ENCODE measurements at regions not wholly inside any gene's neighbourhood (a gene's known extent, or its start where the extent isn't known, plus 50 kb on each side); places are given as distances from the start of the nearest gene placed in this dataset.

- H3F3A ChIP-seq (ENCODE audit: insufficient read depth): no peaks in the 10 kb centered on the region
Observed at GRCh38 chr12:113633678-113634332, 162.1 kb upstream of the LHX5 start.

GRCh38 chr12:113630625-113631024, 159.0 kb upstream of the LHX5 start:
- Histone ChIP-seq H3K4me3 (ENCODE audit: insufficient read depth, low read length, poor library complexity, severe bottlenecking) (no peak overlapping the region), H3K79me2 (ENCODE audit: insufficient read depth, low read length) (no peaks in the 10 kb centered on the region), H3K9ac (ENCODE audit: low read length) (no peak overlapping the region), H3K4me2 (ENCODE audit: low read depth, low read length, poor library complexity, severe bottlenecking) (no peak overlapping the region), H3K9me2 (replicated peaks; ENCODE audit: insufficient read depth, low read length) (no peaks in the 10 kb centered on the region), H4K20me1 (ENCODE audit: low read depth, low read length) (no peaks in the 10 kb centered on the region), H3K27ac (ENCODE audit: low read depth, low read length) (no peak overlapping the region), H3K27me3 (ENCODE audit: low read length) (no peaks in the 10 kb centered on the region), H3F3A (ENCODE audit: insufficient read depth) (no peaks in the 10 kb centered on the region), H2AFZ (ENCODE audit: low read depth, low read length, severe bottlenecking) (no peak overlapping the region), H3K9me3 (ENCODE audit: insufficient read depth, low read length) (no peaks in the 10 kb centered on the region; the same call in 1 of the 2 replicates), H3K36me3 (ENCODE audit: low read length) (no peaks in the 10 kb centered on the region)
- no peak for TF ChIP-seq EZH2phosphoT487 (conservative IDR thresholded peaks at IDR 0.05; ENCODE audit: low read length)
- TF ChIP-seq, protein P1, sequence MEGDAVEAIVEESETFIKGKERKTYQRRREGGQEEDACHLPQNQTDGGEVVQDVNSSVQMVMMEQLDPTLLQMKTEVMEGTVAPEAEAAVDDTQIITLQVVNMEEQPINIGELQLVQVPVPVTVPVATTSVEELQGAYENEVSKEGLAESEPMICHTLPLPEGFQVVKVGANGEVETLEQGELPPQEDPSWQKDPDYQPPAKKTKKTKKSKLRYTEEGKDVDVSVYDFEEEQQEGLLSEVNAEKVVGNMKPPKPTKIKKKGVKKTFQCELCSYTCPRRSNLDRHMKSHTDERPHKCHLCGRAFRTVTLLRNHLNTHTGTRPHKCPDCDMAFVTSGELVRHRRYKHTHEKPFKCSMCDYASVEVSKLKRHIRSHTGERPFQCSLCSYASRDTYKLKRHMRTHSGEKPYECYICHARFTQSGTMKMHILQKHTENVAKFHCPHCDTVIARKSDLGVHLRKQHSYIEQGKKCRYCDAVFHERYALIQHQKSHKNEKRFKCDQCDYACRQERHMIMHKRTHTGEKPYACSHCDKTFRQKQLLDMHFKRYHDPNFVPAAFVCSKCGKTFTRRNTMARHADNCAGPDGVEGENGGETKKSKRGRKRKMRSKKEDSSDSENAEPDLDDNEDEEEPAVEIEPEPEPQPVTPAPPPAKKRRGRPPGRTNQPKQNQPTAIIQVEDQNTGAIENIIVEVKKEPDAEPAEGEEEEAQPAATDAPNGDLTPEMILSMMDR (IDR thresholded peaks at IDR 0.05; ENCODE audit: insufficient read depth, low read length, poor library complexity, severe bottlenecking): no peak

More at GRCh38 chr12:113633678-113634332, 162.1 kb upstream of the LHX5 start:
- Histone ChIP-seq H2AFZ (ENCODE audit: low read depth, low read length, severe bottlenecking) (no peak overlapping the region), H3K27me3 (ENCODE audit: low read length) (no peaks in the 10 kb centered on the region), H3K27ac (ENCODE audit: low read depth, low read length) (no peak overlapping the region), H3K79me2 (ENCODE audit: insufficient read depth, low read length) (no peaks in the 10 kb centered on the region), H3K9me3 (ENCODE audit: insufficient read depth, low read length) (no peaks in the 10 kb centered on the region; the same call in 1 of the 2 replicates), H3K4me2 (ENCODE audit: low read depth, low read length, poor library complexity, severe bottlenecking) (no peak overlapping the region), H3K36me3 (ENCODE audit: low read length) (no peaks in the 10 kb centered on the region), H3K4me3 (ENCODE audit: insufficient read depth, low read length, poor library complexity, severe bottlenecking) (no peak overlapping the region), H4K20me1 (ENCODE audit: low read depth, low read length) (no peaks in the 10 kb centered on the region), H3K9me2 (replicated peaks; ENCODE audit: insufficient read depth, low read length) (no peaks in the 10 kb centered on the region), H3K9ac (ENCODE audit: low read length) (no peak overlapping the region)
- TF ChIP-seq, protein P1 (IDR thresholded peaks at IDR 0.05; ENCODE audit: insufficient read depth, low read length, poor library complexity, severe bottlenecking): no peak
- no peak for TF ChIP-seq EZH2phosphoT487 (conservative IDR thresholded peaks at IDR 0.05; ENCODE audit: low read length)

DNA sequence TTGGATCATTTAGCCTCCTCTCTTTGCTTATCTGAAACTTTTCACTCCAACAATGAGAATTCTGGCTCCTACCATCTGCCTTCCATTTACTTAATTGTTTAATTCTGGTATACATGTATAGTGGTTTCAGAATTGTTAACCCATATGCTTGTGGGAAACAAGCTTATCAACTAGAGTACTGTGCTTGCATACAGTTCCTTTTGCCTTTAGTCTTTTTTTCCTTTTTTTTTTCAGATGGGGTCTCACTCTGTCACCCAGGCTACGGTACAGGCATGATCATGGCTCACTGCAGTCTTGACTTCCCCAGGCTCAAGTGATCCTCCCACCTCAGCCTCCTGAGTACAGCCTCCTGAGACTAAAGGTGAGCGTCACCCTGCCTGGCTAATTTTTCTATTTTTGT, 153.8 kb upstream of the LHX5 start:
- H3K9ac ChIP-seq (ENCODE audit: low read length): no peak overlapping the region
- H2AFZ ChIP-seq (ENCODE audit: low read depth, low read length, severe bottlenecking): no peak overlapping the region
- TF ChIP-seq, protein P1 (IDR thresholded peaks at IDR 0.05; ENCODE audit: insufficient read depth, low read length, poor library complexity, severe bottlenecking): no peak
- TF ChIP-seq EZH2phosphoT487 (conservative IDR thresholded peaks at IDR 0.05; ENCODE audit: low read length): no peak

More for the DNA sequence above, 153.8 kb upstream of the LHX5 start:
- H4K20me1 ChIP-seq (ENCODE audit: low read depth, low read length): no peaks in the 10 kb centered on the region
- no peaks in the 10 kb centered on the region for H3K36me3 ChIP-seq (ENCODE audit: low read length)
- no peak overlapping the region for H3K4me3 ChIP-seq (ENCODE audit: insufficient read depth, low read length, poor library complexity, severe bottlenecking)
- no peaks in the 10 kb centered on the region for H3K27me3 ChIP-seq (ENCODE audit: low read length)
- H3K4me2 ChIP-seq (ENCODE audit: low read depth, low read length, poor library complexity, severe bottlenecking): no peak overlapping the region
- no peak overlapping the region for H3K27ac ChIP-seq (ENCODE audit: low read depth, low read length)
- H3K79me2 ChIP-seq (ENCODE audit: insufficient read depth, low read length): no peaks in the 10 kb centered on the region
- H3F3A ChIP-seq (ENCODE audit: insufficient read depth): no peaks in the 10 kb centered on the region
- no peaks in the 10 kb centered on the region for H3K9me2 ChIP-seq (replicated peaks; ENCODE audit: insufficient read depth, low read length)
- no peaks in the 10 kb centered on the region; the same call in 1 of the 2 replicates for H3K9me3 ChIP-seq (ENCODE audit: insufficient read depth, low read length)

Data from SU-DHL-6 (cell line).